Esophagus muscularis mucosa (tissue), 4 donors: ENCODE measurements at regions not wholly inside any gene's neighbourhood (a gene's known extent, or its start where the extent isn't known, plus 50 kb on each side); places are given as distances from the start of the nearest gene placed in this dataset.

Experiments
- DNase-seq: peaks from one replicate; pipeline ENCODE4 v3.0.0-alpha.2; 2017; ENCODE audit errors: extremely low spot score
- H3K27ac ChIP-seq, 4 donors: fragments of 200-600 bp; sonication (generic); replicated peaks in 1 of 4; 1 replicate in 3 of 4; 2 replicates in 1 of 4; pipeline ENCODE4 v1.5.1; 2016 to 2019; ENCODE audit warnings: mild to moderate bottlenecking in 1 of 4
- H3K27me3 ChIP-seq, 4 donors: fragments of 200-600 bp; sonication (generic); one replicate each; pipeline versions ENCODE4 v1.5.1 to v1.6.0; 2016 to 2019
- H3K36me3 ChIP-seq, 4 donors: fragments of 200-600 bp; sonication (generic); one replicate each; pipeline ENCODE4 v1.5.1; 2016 to 2019
- H3K4me1 ChIP-seq, 4 donors: fragments of 200-600 bp; sonication (generic); one replicate each; pipeline ENCODE4 v1.5.1; 2016 to 2019
- H3K4me3 ChIP-seq, 4 donors: fragments of 200-600 bp; sonication (generic); 1 replicate in 2 of 4; 2 replicates in 2 of 4; pipeline ENCODE4 v1.5.1; 2016 to 2019; ENCODE audit warnings: mild to moderate bottlenecking in 4 of 4, moderate library complexity in 1 of 4
- H3K9me3 ChIP-seq, 4 donors: fragments of 200-600 bp; sonication (generic); 1 replicate in 3 of 4; 2 replicates in 1 of 4; pipeline ENCODE4 v1.5.1; 2016 to 2019
- CTCF ChIP-seq, 3 experiments: fragments of 200-600 bp in 2 of 3; fragments of 450-650 bp in 1 of 3; sonication (generic) in 2 of 3; IDR thresholded peaks; one replicate each; pipeline ENCODE4 v1.5.1; 2017 to 2019; ENCODE audit warnings: antibody characterized with exemption in 3 of 3, mild to moderate bottlenecking in 2 of 3, moderate library complexity in 1 of 3
- EP300 ChIP-seq: sonication (generic); formaldehyde crosslinking; IDR thresholded peaks from one replicate; pipeline ENCODE4 v1.6.1; 2017; ENCODE audit warnings: antibody characterized with exemption
- POLR2A ChIP-seq: fragments of 450-650 bp; IDR thresholded peaks from one replicate; pipeline ENCODE4 v1.6.1; 2017; ENCODE audit warnings: antibody characterized with exemption, moderate library complexity, mild to moderate bottlenecking, low read depth
- POLR2AphosphoS5 ChIP-seq, 2 donors: sonication (generic); formaldehyde crosslinking; IDR thresholded peaks; one replicate each; pipeline ENCODE4 v1.6.1; 2017; ENCODE audit warnings: antibody characterized with exemption in 2 of 2
- WGBS: methylation state at CpG from one replicate; pipeline ENCODE4 v1.1.5; 2018; 5-methylcytosine and 5-hydroxymethylcytosine counted together
- intact Hi-C: fragments of 100-400 bp; cut with DNase I; formaldehyde crosslinking; loops from one replicate; pipeline ENCODE4 v1.15.1; 2023

- Histone ChIP-seq H3K9me3 (no peaks in the 10 kb centered on the region), H3K4me3 (no peak overlapping the region), H3K27ac (no peak overlapping the region), H3K36me3 (no peaks in the 10 kb centered on the region), H3K27me3 (peaks cover 0 to 49% (median 0%) of the 10 kb centered on the region in 4 donors), H3K4me1 (no peaks in the 10 kb centered on the region)
- WGBS: 58% methylated on average over 4 of the region's 7 CpGs
- DNase-seq: peak; percentile 86
- TF ChIP-seq POLR2A (no peak), EP300 (no peak)
- intact Hi-C loops: no loop called here
These were observed 305.8 kb upstream of the MKI67 start for GRCh38 chr10:128432011-128432410.

GRCh38 chr10:128432423-128432822, 306.2 kb upstream of the MKI67 start:
- H3K4me1 ChIP-seq: no peaks in the 10 kb centered on the region
- DNase-seq: peak; percentile 74
- intact Hi-C loops: no loop called here
- 89% methylated on average over 2 of the region's 6 CpGs for WGBS
- TF ChIP-seq POLR2A (no peak), EP300 (no peak), POLR2AphosphoS5 (IDR thresholded peaks at IDR 0.05) (no peak), CTCF (IDR thresholded peaks at IDR 0.05) (no peak)
- H3K4me3 ChIP-seq: no peak overlapping the region
- no peak overlapping the region for H3K27ac ChIP-seq
- H3K27me3 ChIP-seq: peaks cover 0 to 49% (median 0%) of the 10 kb centered on the region in 4 donors
- no peaks in the 10 kb centered on the region for H3K36me3 ChIP-seq
- H3K9me3 ChIP-seq: no peaks in the 10 kb centered on the region

GRCh38 chr10:128435811-128436210, 309.6 kb upstream of the MKI67 start:
- Histone ChIP-seq H3K27ac (no peak overlapping the region), H3K4me3 (no peak overlapping the region), H3K36me3 (no peaks in the 10 kb centered on the region), H3K4me1 (no peaks in the 10 kb centered on the region), H3K9me3 (no peaks in the 10 kb centered on the region), H3K27me3 (peaks cover 0 to 58% (median 0%) of the 10 kb centered on the region in 4 donors)
- DNase-seq: no peak
- TF ChIP-seq EP300 (no peak), CTCF (IDR thresholded peaks at IDR 0.05) (no peak), POLR2A (no peak), POLR2AphosphoS5 (IDR thresholded peaks at IDR 0.05) (no peak)
- WGBS: 53% methylated on average over 6 of the region's 6 CpGs
- intact Hi-C loops: no loop called here

GRCh38 chr10:128437786-128438345, 311.6 kb upstream of the MKI67 start:
- no peak for DNase-seq
- Histone ChIP-seq H3K9me3 (no peaks in the 10 kb centered on the region), H3K27me3 (peaks cover 0 to 53% (median 0%) of the 10 kb centered on the region in 4 donors), H3K27ac (no peak overlapping the region), H3K4me3 (no peak overlapping the region), H3K4me1 (no peaks in the 10 kb centered on the region), H3K36me3 (no peaks in the 10 kb centered on the region)
- 81% methylated on average over 13 of the region's 13 CpGs for WGBS
- TF ChIP-seq EP300: no peak
- TF ChIP-seq CTCF (IDR thresholded peaks at IDR 0.05): no peak
- no peak for TF ChIP-seq POLR2A
- TF ChIP-seq POLR2AphosphoS5 (IDR thresholded peaks at IDR 0.05): no peak
- intact Hi-C loops: no loop called here

- 95% methylated on average over 16 of the region's 16 CpGs for WGBS
- intact Hi-C loops: no loop called here
These were observed 312.3 kb upstream of the MKI67 start for GRCh38 chr10:128438417-128439063.

More at GRCh38 chr10:128438417-128439063, 312.3 kb upstream of the MKI67 start:
- Histone ChIP-seq H3K36me3 (no peaks in the 10 kb centered on the region), H3K9me3 (no peaks in the 10 kb centered on the region), H3K4me1 (no peaks in the 10 kb centered on the region), H3K4me3 (no peak overlapping the region), H3K27ac (no peak overlapping the region), H3K27me3 (peaks cover 0 to 51% (median 0%) of the 10 kb centered on the region in 4 donors)
- no peak for TF ChIP-seq POLR2A
- no peak for TF ChIP-seq POLR2AphosphoS5 (IDR thresholded peaks at IDR 0.05)
- TF ChIP-seq CTCF (IDR thresholded peaks at IDR 0.05): no peak
- no peak for TF ChIP-seq EP300
- DNase-seq: no peak
